K562 (cell line): ENCODE measurements at regions not wholly inside any gene's neighbourhood (a gene's known extent, or its start where the extent isn't known, plus 50 kb on each side); places are given as distances from the start of the nearest gene placed in this dataset.

ENCODE experiments used
- ATAC-seq: fragments of 200-7000 bp; cut with Tn5 transposase; 3 replicates; pipeline ENCODE4 v1.9.1; 2020; ENCODE audit warnings: moderate library complexity
- BruUV-seq: library from RNA; stranded (reverse); fragments of 400-500 nt; replicated peaks from 2 replicates; lab custom pipeline; 2021; lab: Mats Ljungman, UMichigan
- CTCF ChIA-PET: fragments of 300-600 bp; formaldehyde crosslinking; extraction: SDS; loops from one replicate; lab custom pipeline; 2021; ENCODE audit warnings: low intra/inter-chr PET ratio; lab: Yijun Ruan, JAX
- POLR2A ChIA-PET: fragments of 300-600, 350-650 bp; sonication (Branson Sonifier 250); formaldehyde crosslinking; extraction: SDS; loops from one replicate; lab custom pipeline; 2021; ENCODE audit warnings: antibody characterized with exemption, inconsistent platforms; lab: Yijun Ruan, JAX
- DNase-seq, 4 experiments: peaks; one replicate each; pipeline versions ENCODE4 v3.0.0 to v3.0.0-alpha.2; 2011 to 2018; ENCODE audit warnings: low spot score in 3 of 4, mixed read lengths in 3 of 4; ENCODE audit errors: extremely low read depth in 1 of 4
- FAIRE-seq: peaks from 2 replicates; lab custom pipeline; 2011; peaks lifted over from hg19 to GRCh38; lab: Jason Lieb, UNC
- H2AFZ ChIP-seq: 2 replicates; pipeline ENCODE4 v1.6.0; 2011; ENCODE audit warnings: low read depth, low read length, control low read depth, inconsistent platforms
- H3K27ac ChIP-seq: fragments of 200-600 bp; 3 replicates; pipeline ENCODE4 v1.8.0; 2011; ENCODE audit warnings: low read depth, mild to moderate bottlenecking, control low read depth, inconsistent platforms, low read length, moderate library complexity, mixed read lengths; ENCODE audit errors: extremely low read depth
- H3K27me3 ChIP-seq, 2 experiments: fragments of 300-600 bp in 1 of 2; 2 replicates in 1 of 2; 3 replicates in 1 of 2; pipeline versions ENCODE4 v1.6.0 to v1.8.0; 2011; ENCODE audit warnings: inconsistent platforms in 2 of 2, low read length in 2 of 2, mild to moderate bottlenecking in 1 of 2, mixed read lengths in 1 of 2, moderate library complexity in 1 of 2; ENCODE audit not compliant: control insufficient read depth in 2 of 2, insufficient read depth in 2 of 2
- H3K36me3 ChIP-seq: fragments of 300-600 bp; 3 replicates; pipeline ENCODE4 v1.8.0; 2011; ENCODE audit warnings: mild to moderate bottlenecking, low read length, inconsistent platforms; ENCODE audit not compliant: control insufficient read depth, insufficient read depth
- H3K4me1 ChIP-seq, 2 experiments: fragments of 200-600 bp in 1 of 2; replicated peaks in 1 of 2; 2 replicates in 1 of 2; 3 replicates in 1 of 2; pipeline versions ENCODE4 v1.5.1 to v1.8.0; 2011; ENCODE audit warnings: inconsistent platforms in 2 of 2, low read length in 2 of 2, mild to moderate bottlenecking in 1 of 2, mixed read lengths in 1 of 2, moderate library complexity in 1 of 2; ENCODE audit not compliant: control insufficient read depth in 2 of 2, insufficient read depth in 2 of 2
- H3K4me2 ChIP-seq: 2 replicates; pipeline ENCODE4 v1.6.1; 2011; ENCODE audit warnings: low read length, control low read depth, inconsistent platforms, mixed read lengths; ENCODE audit not compliant: insufficient read depth
- H3K4me3 ChIP-seq: fragments of 200-600 bp; sonication (generic), shearing (Covaris generic); 2 replicates; pipeline ENCODE4 v1.5.1; 2016; ENCODE audit warnings: control low read depth, inconsistent platforms
- H3K79me2 ChIP-seq: fragments of 200-600 bp; 3 replicates; pipeline ENCODE4 v1.8.0; 2011; ENCODE audit warnings: low read length, inconsistent platforms; ENCODE audit not compliant: control insufficient read depth, insufficient read depth
- H3K9ac ChIP-seq, 2 experiments: 2 replicates each; pipeline versions ENCODE4 v1.6.0 to v1.6.1; 2011; ENCODE audit warnings: low read depth in 2 of 2, low read length in 2 of 2, control low read depth in 1 of 2, inconsistent platforms in 1 of 2, mild to moderate bottlenecking in 1 of 2, mixed read lengths in 1 of 2; ENCODE audit not compliant: insufficient read depth in 1 of 2
- H3K9me1 ChIP-seq: one replicate; pipeline ENCODE4 v1.6.0; 2011; ENCODE audit warnings: inconsistent platforms, mild to moderate bottlenecking, low read length, moderate library complexity; ENCODE audit not compliant: control insufficient read depth, insufficient read depth
- H3K9me3 ChIP-seq: replicated peaks from 2 replicates; pipeline ENCODE4 v1.5.1; 2011; ENCODE audit warnings: low read depth, low read length, inconsistent platforms; ENCODE audit not compliant: control insufficient read depth, insufficient read depth
- H4K20me1 ChIP-seq: replicated peaks from 2 replicates; pipeline ENCODE4 v1.6.1; 2011; ENCODE audit warnings: low read length, inconsistent platforms, mixed read lengths; ENCODE audit not compliant: control insufficient read depth, insufficient read depth
- ARNT ChIP-seq, 2 experiments: fragments of 450-650 bp; IDR thresholded peaks; 2 replicates each; pipeline ENCODE4 v1.6.1; 2016; ENCODE audit warnings: mild to moderate bottlenecking in 1 of 2
- ETV6 ChIP-seq, 3 experiments: fragments of 150-350 bp in 1 of 3; sonication (generic) in 1 of 3; formaldehyde crosslinking in 1 of 3; IDR thresholded peaks; 2 replicates each; pipeline versions ENCODE4 v1.6.1 to v1.8.0; 2014 to 2022; ENCODE audit warnings: borderline replicate concordance in 2 of 3, low read depth in 2 of 3, antibody characterized with exemption in 1 of 3, low read length in 1 of 3, mild to moderate bottlenecking in 1 of 3, missing genetic modification reagents in 1 of 3
- KDM2B ChIP-seq: fragments of 250-450 bp; sonication (Bioruptor Pico); IDR thresholded peaks from 2 replicates; pipeline ENCODE4 v1.8.0; 2021; ENCODE audit warnings: mild to moderate bottlenecking, moderate library complexity
- PHB2 ChIP-seq: fragments of 450-650 bp; IDR thresholded peaks from 2 replicates; pipeline ENCODE4 v1.6.1; 2017; ENCODE audit warnings: low read depth
- PHF8 ChIP-seq: fragments of 200-600 bp; sonication (generic); IDR thresholded peaks from 2 replicates; pipeline ENCODE4 v1.6.1; 2012; ENCODE audit warnings: mixed run types, mild to moderate bottlenecking, inconsistent platforms, low read length, moderate library complexity, borderline replicate concordance
- PHTF2 ChIP-seq: fragments of 250-450 bp; sonication (Bioruptor Pico); IDR thresholded peaks from 2 replicates; pipeline ENCODE4 v1.5.0; 2021; ENCODE audit warnings: mild to moderate bottlenecking
- POLR3A ChIP-seq: IDR thresholded peaks from 2 replicates; pipeline ENCODE4 v1.6.1; 2011; ENCODE audit warnings: borderline replicate concordance, mild to moderate bottlenecking, moderate library complexity; ENCODE audit not compliant: insufficient read length, insufficient read depth; ENCODE audit errors: extremely low read depth
- RERE ChIP-seq: sonication (generic); formaldehyde crosslinking; IDR thresholded peaks from 2 replicates; pipeline ENCODE4 v1.8.0; 2023; ENCODE audit warnings: missing genetic modification reagents, mild to moderate bottlenecking, borderline replicate concordance
- SMAD3 ChIP-seq: fragments of 450-650 bp; formaldehyde crosslinking; conservative IDR thresholded peaks from 2 replicates; pipeline ENCODE4 v1.4.0; 2020; ENCODE audit warnings: mild to moderate bottlenecking
- SREBF2 ChIP-seq: sonication (generic); formaldehyde crosslinking; IDR thresholded peaks from 2 replicates; pipeline ENCODE4 v1.4.0; 2020; ENCODE audit warnings: mild to moderate bottlenecking, missing genetic modification reagents
- ZNF23 ChIP-seq: fragments of 250-450 bp; sonication (Bioruptor Pico); IDR thresholded peaks from 2 replicates; pipeline ENCODE4 v1.4.0; 2020; ENCODE audit warnings: mild to moderate bottlenecking
- ZNF764 ChIP-seq: fragments of 250-450 bp; sonication (Bioruptor Pico); IDR thresholded peaks from 2 replicates; pipeline ENCODE4 v1.4.0; 2020; ENCODE audit warnings: low read depth, mild to moderate bottlenecking, moderate library complexity
- WGBS: fragments of 100-300 bp; shearing (Covaris generic); methylation state at CpG from one replicate; pipeline ENCODE4 v1.1.6; 2016; ENCODE audit warnings: low coverage, mixed read lengths; ENCODE audit not compliant: insufficient coverage; ENCODE audit errors: missing lambda C conversion rate; 5-methylcytosine and 5-hydroxymethylcytosine counted together
- in situ Hi-C: fragments of 300-500 bp; cut with MboI; formaldehyde crosslinking; loops from 4 replicates; pipeline ENCODE4 v1.15.0; 2018; ENCODE audit warnings: inconsistent platforms, mixed read lengths
- intact Hi-C: fragments of 100-400 bp; cut with micrococcal nuclease; formaldehyde crosslinking; loops from 2 replicates; pipeline ENCODE4 v1.14.2; 2022

- ChIA-PET CTCF (no interaction called here), POLR2A (no interaction called here)
- H3K9ac ChIP-seq, result no peak overlapping the region
- H3K27ac ChIP-seq, result no peak overlapping the region
- H3K36me3 ChIP-seq, result no peaks in the 10 kb centered on the region
- FAIRE-seq (no peak), DNase-seq (no peak), ATAC-seq (no peak)
- intact Hi-C loops (no loop called here), in situ Hi-C loops (loop anchor here (10.0 kb wide), 1 partner anchor 255 kb away; no protein-coding TSS in a partner anchor)
- H3K9me3 ChIP-seq, result no peaks in the 10 kb centered on the region
- H2AFZ ChIP-seq, result no peak overlapping the region
- H4K20me1 ChIP-seq, result no peaks in the 10 kb centered on the region
- no peaks in the 10 kb centered on the region for H3K9me1 ChIP-seq
- no peaks in the 10 kb centered on the region for H3K27me3 ChIP-seq
- BruUV-seq, result no TSS peak
- 0% methylated on average over 1 of the region's 1 CpG for WGBS
- no peak overlapping the region for H3K4me3 ChIP-seq
- TF ChIP-seq SMAD3 (no peak), PHTF2 (CRISPR knock-in tag) (no peak)
- no peaks in the 10 kb centered on the region for H3K4me1 ChIP-seq
- no peaks in the 10 kb centered on the region for H3K79me2 ChIP-seq
- no peak overlapping the region for H3K4me2 ChIP-seq
Observed at GRCh38 chr13:58869566-58869965, 1238.0 kb downstream of the PCDH17 start.

GRCh38 chr13:58876473-58876872, 1244.9 kb downstream of the PCDH17 start:
- intact Hi-C loops (no loop called here), in situ Hi-C loops (no loop called here)
- FAIRE-seq, result no peak
- Histone ChIP-seq H2AFZ (no peak overlapping the region), H3K79me2 (no peaks in the 10 kb centered on the region), H3K27ac (no peak overlapping the region), H3K9ac (no peak overlapping the region), H4K20me1 (no peaks in the 10 kb centered on the region), H3K4me1 (no peaks in the 10 kb centered on the region), H3K9me3 (no peaks in the 10 kb centered on the region), H3K9me1 (no peaks in the 10 kb centered on the region), H3K4me3 (no peak overlapping the region), H3K27me3 (no peaks in the 10 kb centered on the region), H3K4me2 (no peak overlapping the region), H3K36me3 (no peaks in the 10 kb centered on the region)
- POLR2A ChIA-PET, result no interaction called here
- CTCF ChIA-PET, result no interaction called here
- WGBS, result 0% methylated on average over 1 of the region's 1 CpG
- no peak for DNase-seq
- BruUV-seq, result no TSS peak
- no peak for ATAC-seq
- TF ChIP-seq ZNF23 (no peak), SREBF2 (no peak), RERE (CRISPR knock-in tag) (no peak), PHF8 (no peak), ARNT (IDR thresholded peaks at IDR 0.05) (no peak), ETV6 (IDR thresholded peaks at IDR 0.05; ENCODE audit: borderline replicate concordance in 1 of 2, low read depth in 2 of 2, low read length in 1 of 2) (no peak), ETV6 (CRISPR knock-in tag; IDR thresholded peaks at IDR 0.05; ENCODE audit: borderline replicate concordance) (no peak), POLR3A (no peak), KDM2B (CRISPR knock-in tag) (no peak), PHB2 (no peak), ZNF764 (no peak)
